SK-N-SH (cell line): ENCODE measurements at regions not wholly inside any gene's neighbourhood (a gene's known extent, or its start where the extent isn't known, plus 50 kb on each side); places are given as distances from the start of the nearest gene placed in this dataset.

Experiments
- CTCF ChIA-PET: fragments of 300-600, 350-600 bp; formaldehyde crosslinking; extraction: SDS; loops from one replicate; lab custom pipeline; 2021; lab: Yijun Ruan, JAX
- POLR2A ChIA-PET: fragments of 350-600 bp; sonication (Branson Sonifier 250); formaldehyde crosslinking; extraction: SDS; loops from one replicate; lab custom pipeline; 2020; ENCODE audit warnings: antibody characterized with exemption, inconsistent platforms; lab: Yijun Ruan, JAX
- DNase-seq: peaks from one replicate; pipeline ENCODE4 v3.0.0; 2012
- H2AFZ ChIP-seq: fragments of 200-600 bp; sonication (generic); 2 replicates; pipeline ENCODE4 v1.8.1; 2016; ENCODE audit warnings: antibody characterized with exemption, mild to moderate bottlenecking, low read depth
- H3F3A ChIP-seq: fragments of 200-600 bp; sonication (generic); replicated peaks from 2 replicates; pipeline ENCODE3; 2016; ENCODE audit warnings: antibody characterized with exemption, mild to moderate bottlenecking; ENCODE audit not compliant: insufficient read depth
- H3K27ac ChIP-seq, 2 experiments: fragments of 200-500 bp in 1 of 2; fragments of 200-600 bp in 1 of 2; sonication (Bioruptor generic) in 1 of 2; sonication (generic), shearing (Covaris generic) in 1 of 2; 2 replicates each; pipeline versions ENCODE4 v1.5.1 to v1.6.1; 2014 to 2016; ENCODE audit warnings: low read depth in 2 of 2, inconsistent platforms in 1 of 2, low read length in 1 of 2, mild to moderate bottlenecking in 1 of 2, mixed read lengths in 1 of 2
- H3K27me3 ChIP-seq: fragments of 200-600 bp; sonication (generic), shearing (Covaris generic); 2 replicates; pipeline ENCODE4 v1.6.1; 2016; ENCODE audit warnings: mixed run types; ENCODE audit not compliant: insufficient read depth
- H3K36me3 ChIP-seq, 2 experiments: fragments of 200-500 bp in 1 of 2; fragments of 200-600 bp in 1 of 2; sonication (Bioruptor generic) in 1 of 2; sonication (generic) in 1 of 2; replicated peaks in 1 of 2; 2 replicates each; pipeline versions ENCODE3 to v1.5.1; 2014 to 2016; ENCODE audit warnings: low read length in 1 of 2, mild to moderate bottlenecking in 1 of 2; ENCODE audit not compliant: insufficient read depth in 2 of 2, control insufficient read depth in 1 of 2
- H3K4me1 ChIP-seq, 2 experiments: fragments of 200-500 bp in 1 of 2; fragments of 200-600 bp in 1 of 2; sonication (Bioruptor generic) in 1 of 2; sonication (generic), shearing (Covaris generic) in 1 of 2; 2 replicates each; pipeline versions ENCODE4 v1.5.1 to v1.6.1; 2014 to 2016; ENCODE audit warnings: low read depth in 1 of 2, low read length in 1 of 2, mixed run types in 1 of 2; ENCODE audit not compliant: insufficient read depth in 2 of 2, control insufficient read depth in 1 of 2
- H3K4me2 ChIP-seq: fragments of 200-600 bp; sonication (generic), shearing (Covaris generic); 2 replicates; pipeline ENCODE4 v1.6.1; 2017; ENCODE audit warnings: mixed run types
- H3K4me3 ChIP-seq, 2 experiments: fragments of 200-500 bp in 1 of 2; fragments of 200-600 bp in 1 of 2; sonication (Bioruptor generic) in 1 of 2; sonication (generic), shearing (Covaris generic) in 1 of 2; 2 replicates each; pipeline versions ENCODE4 v1.5.1 to v1.8.1; 2014 to 2016; ENCODE audit warnings: low read depth in 2 of 2, inconsistent platforms in 1 of 2, low read length in 1 of 2, mild to moderate bottlenecking in 1 of 2, mixed read lengths in 1 of 2, moderate library complexity in 1 of 2
- H3K79me2 ChIP-seq: fragments of 200-600 bp; sonication (generic); 2 replicates; pipeline ENCODE4 v1.8.1; 2017; ENCODE audit warnings: mild to moderate bottlenecking; ENCODE audit not compliant: insufficient read depth
- H3K9ac ChIP-seq: fragments of 200-600 bp; sonication (generic); 2 replicates; pipeline ENCODE4 v1.6.1; 2017; ENCODE audit warnings: mixed run types
- H3K9me2 ChIP-seq: fragments of 200-600 bp; sonication (generic); 2 replicates; pipeline ENCODE4 v1.6.1; 2017; ENCODE audit warnings: mixed run types
- H3K9me3 ChIP-seq: fragments of 200-600 bp; sonication (generic); 2 replicates; pipeline ENCODE4 v1.6.1; 2017; ENCODE audit warnings: mixed run types, mild to moderate bottlenecking, moderate library complexity
- H4K20me1 ChIP-seq: fragments of 200-600 bp; sonication (generic); 2 replicates; pipeline ENCODE4 v1.6.1; 2017; ENCODE audit warnings: mild to moderate bottlenecking, mixed run types; ENCODE audit not compliant: insufficient read depth
- EZH2phosphoT487 ChIP-seq: fragments of 200-600 bp; sonication (generic); IDR thresholded peaks from 2 replicates; pipeline ENCODE4 v1.6.1; 2017; ENCODE audit warnings: low read depth, mixed run types, mild to moderate bottlenecking, antibody characterized with exemption, moderate library complexity, borderline replicate concordance
- JUND ChIP-seq: IDR thresholded peaks from 2 replicates; pipeline ENCODE4 v1.4.0; 2012
- MXI1 ChIP-seq: IDR thresholded peaks from 2 replicates; pipeline ENCODE4 v1.6.1; 2012; ENCODE audit warnings: mild to moderate bottlenecking, low read depth, low read length, improper control_type of control experiment
- NFIC ChIP-seq: IDR thresholded peaks from 2 replicates; pipeline ENCODE4 v1.4.0; 2012; ENCODE audit warnings: borderline replicate concordance
- NRF1 ChIP-seq: IDR thresholded peaks from 2 replicates; pipeline ENCODE4 v1.6.1; 2012; ENCODE audit warnings: low read depth, mild to moderate bottlenecking, low read length
- RAD21 ChIP-seq: IDR thresholded peaks from 2 replicates; pipeline ENCODE4 v1.6.1; 2012; ENCODE audit warnings: mild to moderate bottlenecking, low read length
- REST ChIP-seq: IDR thresholded peaks from 2 replicates; pipeline ENCODE4 v1.6.1; 2012; ENCODE audit warnings: mild to moderate bottlenecking, low read depth, low read length, moderate library complexity
- RFX5 ChIP-seq: IDR thresholded peaks from 2 replicates; pipeline ENCODE4 v1.6.1; 2012; ENCODE audit warnings: mild to moderate bottlenecking, improper control_type of control experiment, low read length
- SIN3A ChIP-seq: IDR thresholded peaks from 2 replicates; pipeline ENCODE4 v1.6.1; 2012; ENCODE audit warnings: low read depth, mild to moderate bottlenecking, low read length, moderate library complexity, borderline replicate concordance
- TAF1 ChIP-seq: IDR thresholded peaks from 2 replicates; pipeline ENCODE4 v1.6.1; 2012; ENCODE audit warnings: low read depth, mild to moderate bottlenecking, low read length, moderate library complexity, borderline replicate concordance
- TCF12 ChIP-seq: IDR thresholded peaks from 2 replicates; pipeline ENCODE4 v1.4.0; 2012
- TEAD4 ChIP-seq: IDR thresholded peaks from 2 replicates; pipeline ENCODE4 v1.4.0; 2012; ENCODE audit warnings: mild to moderate bottlenecking, borderline replicate concordance; ENCODE audit not compliant: insufficient read depth
- USF1 ChIP-seq: IDR thresholded peaks from 2 replicates; pipeline ENCODE4 v1.4.0; 2012; ENCODE audit warnings: low read depth, borderline replicate concordance
- USF2 ChIP-seq: fragments of 150-350 bp; IDR thresholded peaks from 2 replicates; pipeline ENCODE4 v1.6.1; 2017; ENCODE audit warnings: antibody characterized with exemption, low read length, low read depth, borderline replicate concordance
- YY1 ChIP-seq: IDR thresholded peaks from 2 replicates; pipeline ENCODE4 v1.4.0; 2012; ENCODE audit warnings: low read depth, mild to moderate bottlenecking
- ZBTB33 ChIP-seq: IDR thresholded peaks from 2 replicates; pipeline ENCODE4 v1.4.0; 2012; ENCODE audit warnings: low read depth, borderline replicate concordance
- WGBS: methylation state at CpG from one replicate; pipeline ENCODE4 v1.1.6; 2017; ENCODE audit warnings: low lambda C conversion rate; 5-methylcytosine and 5-hydroxymethylcytosine counted together

- H3F3A ChIP-seq, result peaks cover 16% of the 10 kb centered on the region
- ChIA-PET CTCF (interaction anchor here (1.7 kb wide), 1 partner anchor 143 kb away, joined by 3 read pairs; no protein-coding TSS in a partner anchor), POLR2A (no interaction called here)
- H2AFZ ChIP-seq, result no peak overlapping the region
- H3K9me3 ChIP-seq, result no peaks in the 10 kb centered on the region
- peaks cover 0 to 7% of the 10 kb centered on the region in 2 experiments; a peak in 2 of 4 replicates for H3K4me1 ChIP-seq
- no peak for TF ChIP-seq RFX5
- TF ChIP-seq ZBTB33, result no peak
- TF ChIP-seq USF2, result no peak
- no peak for TF ChIP-seq USF1
- no peak for TF ChIP-seq NFIC
- TF ChIP-seq TCF12, result no peak
- TF ChIP-seq NRF1, result no peak
- no peak for TF ChIP-seq MXI1
- TF ChIP-seq REST, result no peak
- no peak for TF ChIP-seq JUND
- no peak for TF ChIP-seq SIN3A
- TF ChIP-seq TEAD4, result no peak
- TF ChIP-seq TAF1, result no peak
- no peak for TF ChIP-seq EZH2phosphoT487
- no peak for TF ChIP-seq RAD21
- TF ChIP-seq YY1, result no peak
- TF ChIP-seq, all 33 proteins: peak for 0
- H3K9me2 ChIP-seq, result no peaks in the 10 kb centered on the region
- no peaks in the 10 kb centered on the region for H3K79me2 ChIP-seq
- no peaks in the 10 kb centered on the region for H3K27me3 ChIP-seq
- no peak overlapping the region for H3K4me2 ChIP-seq
- no peaks in the 10 kb centered on the region for H3K36me3 ChIP-seq
- H3K9ac ChIP-seq, result no peak overlapping the region
- DNase-seq, result no peak
- H4K20me1 ChIP-seq, result no peaks in the 10 kb centered on the region
- H3K27ac ChIP-seq, result no peak overlapping the region
- no peak overlapping the region for H3K4me3 ChIP-seq
- 88% methylated on average over 1 of the region's 1 CpG for WGBS
Measured at GRCh38 chr9:18398038-18398437, 75.9 kb upstream of the ADAMTSL1 start.
